Upper lobe of right lung (tissue), 1 donor: ENCODE measurements at regions not wholly inside any gene's neighbourhood (a gene's known extent, or its start where the extent isn't known, plus 50 kb on each side); places are given as distances from the start of the nearest gene placed in this dataset.
A peak's percentile ranks its signal among the peaks of the same experiment; 100 is the strongest.

ENCODE experiments used
- ATAC-seq: fragments of 200-7000 bp; cut with Tn5 transposase; one replicate; pipeline ENCODE4 v1.9.1; 2020; ENCODE audit warnings: mild to moderate bottlenecking, moderate library complexity
- DNase-seq: peaks from one replicate; pipeline ENCODE4 v3.0.0-alpha.2; 2020
- H3K27ac ChIP-seq: fragments of 200-600 bp; one replicate; pipeline ENCODE4 v1.8.0; 2022
- H3K27me3 ChIP-seq: fragments of 200-600 bp; one replicate; pipeline ENCODE4 v1.8.0; 2022; ENCODE audit warnings: mild to moderate bottlenecking
- H3K36me3 ChIP-seq: fragments of 200-600 bp; one replicate; pipeline ENCODE4 v1.8.0; 2022
- H3K4me1 ChIP-seq: fragments of 200-600 bp; one replicate; pipeline ENCODE4 v1.8.0; 2022
- H3K4me3 ChIP-seq: fragments of 200-600 bp; one replicate; pipeline ENCODE4 v1.8.0; 2022; ENCODE audit warnings: mild to moderate bottlenecking
- H3K9me3 ChIP-seq: fragments of 200-600 bp; one replicate; pipeline ENCODE4 v1.8.0; 2022
- intact Hi-C: fragments of 100-400 bp; cut with DNase I; formaldehyde crosslinking; loops from one replicate; pipeline ENCODE4 v1.11.0; 2022
- TF ChIP-seq, protein P1 (sequence below): fragments of 200-600 bp; IDR thresholded peaks from one replicate; pipeline ENCODE4 v1.8.0; 2022; ENCODE audit warnings: antibody characterized with exemption
- donor health status: DM: no; HTN: yes; CAD: no; lungs with severe emphysema.

- DNase-seq = no peak
- no peaks in the 10 kb centered on the region for H3K27me3 ChIP-seq
- H3K9me3 ChIP-seq = no peaks in the 10 kb centered on the region
- TF ChIP-seq, protein P1, sequence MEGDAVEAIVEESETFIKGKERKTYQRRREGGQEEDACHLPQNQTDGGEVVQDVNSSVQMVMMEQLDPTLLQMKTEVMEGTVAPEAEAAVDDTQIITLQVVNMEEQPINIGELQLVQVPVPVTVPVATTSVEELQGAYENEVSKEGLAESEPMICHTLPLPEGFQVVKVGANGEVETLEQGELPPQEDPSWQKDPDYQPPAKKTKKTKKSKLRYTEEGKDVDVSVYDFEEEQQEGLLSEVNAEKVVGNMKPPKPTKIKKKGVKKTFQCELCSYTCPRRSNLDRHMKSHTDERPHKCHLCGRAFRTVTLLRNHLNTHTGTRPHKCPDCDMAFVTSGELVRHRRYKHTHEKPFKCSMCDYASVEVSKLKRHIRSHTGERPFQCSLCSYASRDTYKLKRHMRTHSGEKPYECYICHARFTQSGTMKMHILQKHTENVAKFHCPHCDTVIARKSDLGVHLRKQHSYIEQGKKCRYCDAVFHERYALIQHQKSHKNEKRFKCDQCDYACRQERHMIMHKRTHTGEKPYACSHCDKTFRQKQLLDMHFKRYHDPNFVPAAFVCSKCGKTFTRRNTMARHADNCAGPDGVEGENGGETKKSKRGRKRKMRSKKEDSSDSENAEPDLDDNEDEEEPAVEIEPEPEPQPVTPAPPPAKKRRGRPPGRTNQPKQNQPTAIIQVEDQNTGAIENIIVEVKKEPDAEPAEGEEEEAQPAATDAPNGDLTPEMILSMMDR = no peak
- no peak overlapping the region for H3K27ac ChIP-seq
- no peaks in the 10 kb centered on the region for H3K4me1 ChIP-seq
- peak; percentile 59 for ATAC-seq
- intact Hi-C loops = no loop called here
- H3K36me3 ChIP-seq = no peaks in the 10 kb centered on the region
- H3K4me3 ChIP-seq = no peak overlapping the region
Observed at GRCh38 chr2:19747310-19748072, 154.3 kb downstream of the TTC32 start.

DNA sequence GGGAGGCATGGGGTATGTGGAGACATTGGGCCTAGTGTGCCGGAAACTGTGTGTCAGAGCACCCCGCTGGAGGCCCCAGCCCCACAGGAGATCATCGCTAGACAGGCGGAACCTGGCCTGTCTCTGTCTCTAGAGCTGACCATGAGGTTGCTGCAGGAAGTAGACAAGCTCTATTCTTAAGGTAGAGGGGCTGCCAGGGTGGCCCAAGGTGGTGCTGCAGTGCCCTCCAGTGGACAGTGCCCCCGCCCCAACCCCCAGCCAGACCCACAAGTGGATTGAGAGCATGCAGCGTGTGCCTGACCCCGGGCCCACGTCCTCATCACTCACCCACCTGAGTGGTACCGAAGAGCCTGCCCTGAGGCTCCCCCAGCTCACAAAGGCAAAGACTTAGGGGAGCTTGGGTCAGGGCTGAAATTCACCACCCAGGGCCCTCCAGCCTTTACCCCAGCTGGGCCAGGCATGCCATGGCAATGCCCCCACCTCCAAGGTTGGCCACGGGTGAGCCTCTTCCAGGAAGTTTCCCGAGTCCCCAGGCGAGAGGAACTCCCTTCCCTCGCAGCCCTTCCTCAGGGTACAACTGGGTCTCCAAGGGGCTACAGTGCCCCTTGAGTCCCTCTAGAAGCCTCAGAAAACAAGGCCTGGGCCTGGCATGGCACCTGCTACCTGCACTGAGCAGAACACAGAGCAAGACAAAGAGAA is 155.0 kb downstream of the TTC32 start:
- TF ChIP-seq, protein P1 = no peak
- Histone ChIP-seq H3K9me3 (no peaks in the 10 kb centered on the region), H3K4me3 (no peak overlapping the region), H3K4me1 (no peaks in the 10 kb centered on the region), H3K27me3 (no peaks in the 10 kb centered on the region), H3K36me3 (no peaks in the 10 kb centered on the region), H3K27ac (no peak overlapping the region)
- ATAC-seq = no peak
- no peak for DNase-seq
- intact Hi-C loops = no loop called here

GRCh38 chr2:19746137-19746600 is 155.6 kb downstream of the TTC32 start:
- DNase-seq (no peak), ATAC-seq (no peak)
- TF ChIP-seq, protein P1 = no peak
- intact Hi-C loops = no loop called here
- Histone ChIP-seq H3K36me3 (no peaks in the 10 kb centered on the region), H3K9me3 (no peaks in the 10 kb centered on the region), H3K4me3 (no peak overlapping the region), H3K4me1 (no peaks in the 10 kb centered on the region), H3K27me3 (no peaks in the 10 kb centered on the region), H3K27ac (no peak overlapping the region)

- no peak for DNase-seq
- TF ChIP-seq, protein P1 = no peak
- intact Hi-C loops = no loop called here
Observed at GRCh38 chr2:19745318-19746136, 156.3 kb downstream of the TTC32 start.

GRCh38 chr2:19744456-19745199 is 157.2 kb downstream of the TTC32 start:
- TF ChIP-seq, protein P1 = no peak
- H3K4me1 ChIP-seq = no peaks in the 10 kb centered on the region
- intact Hi-C loops = no loop called here
- no peak overlapping the region for H3K27ac ChIP-seq
- no peaks in the 10 kb centered on the region for H3K27me3 ChIP-seq
- H3K9me3 ChIP-seq = no peaks in the 10 kb centered on the region
- no peak for DNase-seq
- ATAC-seq = no peak
- no peaks in the 10 kb centered on the region for H3K36me3 ChIP-seq
- H3K4me3 ChIP-seq = no peak overlapping the region

More at GRCh38 chr2:19745318-19746136, 156.3 kb downstream of the TTC32 start:
- Histone ChIP-seq H3K36me3 (no peaks in the 10 kb centered on the region), H3K27me3 (no peaks in the 10 kb centered on the region), H3K4me1 (no peaks in the 10 kb centered on the region), H3K4me3 (no peak overlapping the region), H3K9me3 (no peaks in the 10 kb centered on the region), H3K27ac (no peak overlapping the region)
- ATAC-seq = no peak
